Tibial nerve (tissue), 3 donors: ENCODE measurements at regions not wholly inside any gene's neighbourhood (a gene's known extent, or its start where the extent isn't known, plus 50 kb on each side); places are given as distances from the start of the nearest gene placed in this dataset.

Experiments used
- POLR2A ChIP-seq, 2 donors: fragments of 450-650 bp; IDR thresholded peaks; one replicate each; pipeline ENCODE4 v1.6.1; 2017; ENCODE audit warnings: antibody characterized with exemption in 2 of 2, mild to moderate bottlenecking in 2 of 2, moderate library complexity in 2 of 2
- TF ChIP-seq, protein P1 (sequence below), 5 experiments: fragments of 200-600 bp in 3 of 5; fragments of 450-650 bp in 2 of 5; sonication (generic) in 3 of 5; IDR thresholded peaks; one replicate each; pipeline ENCODE4 v1.5.1; 2016 to 2019; ENCODE audit warnings: antibody characterized with exemption in 5 of 5, mild to moderate bottlenecking in 3 of 5, moderate library complexity in 2 of 5

DNA sequence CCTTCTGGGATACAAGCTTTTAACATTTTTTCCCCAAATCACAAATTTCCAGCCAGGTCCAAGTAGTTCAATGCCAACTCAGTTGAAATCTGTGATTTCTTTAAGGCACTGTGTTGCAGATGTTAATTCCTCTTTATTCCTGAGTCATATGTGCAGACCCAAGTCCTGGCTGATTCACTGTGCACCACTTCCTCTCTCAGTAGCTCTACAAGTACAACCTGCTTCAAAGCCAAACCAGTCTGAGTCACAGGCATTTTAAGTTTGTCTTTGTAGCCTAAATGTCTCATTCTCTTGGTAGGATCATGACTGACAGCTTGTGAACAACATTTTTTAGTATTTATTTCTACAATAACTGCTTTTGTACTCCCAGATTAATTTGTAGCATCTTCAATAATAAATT is 165.6 kb upstream of the S100G start:
- TF ChIP-seq POLR2A (IDR thresholded peaks at IDR 0.05) = no peak
- TF ChIP-seq, protein P1, sequence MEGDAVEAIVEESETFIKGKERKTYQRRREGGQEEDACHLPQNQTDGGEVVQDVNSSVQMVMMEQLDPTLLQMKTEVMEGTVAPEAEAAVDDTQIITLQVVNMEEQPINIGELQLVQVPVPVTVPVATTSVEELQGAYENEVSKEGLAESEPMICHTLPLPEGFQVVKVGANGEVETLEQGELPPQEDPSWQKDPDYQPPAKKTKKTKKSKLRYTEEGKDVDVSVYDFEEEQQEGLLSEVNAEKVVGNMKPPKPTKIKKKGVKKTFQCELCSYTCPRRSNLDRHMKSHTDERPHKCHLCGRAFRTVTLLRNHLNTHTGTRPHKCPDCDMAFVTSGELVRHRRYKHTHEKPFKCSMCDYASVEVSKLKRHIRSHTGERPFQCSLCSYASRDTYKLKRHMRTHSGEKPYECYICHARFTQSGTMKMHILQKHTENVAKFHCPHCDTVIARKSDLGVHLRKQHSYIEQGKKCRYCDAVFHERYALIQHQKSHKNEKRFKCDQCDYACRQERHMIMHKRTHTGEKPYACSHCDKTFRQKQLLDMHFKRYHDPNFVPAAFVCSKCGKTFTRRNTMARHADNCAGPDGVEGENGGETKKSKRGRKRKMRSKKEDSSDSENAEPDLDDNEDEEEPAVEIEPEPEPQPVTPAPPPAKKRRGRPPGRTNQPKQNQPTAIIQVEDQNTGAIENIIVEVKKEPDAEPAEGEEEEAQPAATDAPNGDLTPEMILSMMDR (IDR thresholded peaks at IDR 0.05) = no peak
